ENCODE measurements at regions not wholly inside any gene's neighbourhood (a gene's known extent, or its start where the extent isn't known, plus 50 kb on each side); places are given as distances from the start of the nearest gene placed in this dataset.

GRCh38 chr12:19030180-19030579 lies 99.4 kb upstream of the PLEKHA5 start:
- intact Hi-C loops (cut with DNase I) = no loop called here
- no peak for TF ChIP-seq CTCF (IDR thresholded peaks at IDR 0.05)
- peaks cover 0 to under 1% of the 10 kb centered on the region in 2 donors for H3K4me1 ChIP-seq
- H3K27ac ChIP-seq = no peak overlapping the region
- ATAC-seq = no peak
- H3K4me3 ChIP-seq = no peak overlapping the region
- no peak for DNase-seq
- H3K9me3 ChIP-seq = peaks cover 0 to 11% of the 10 kb centered on the region in 2 donors
- no peaks in the 10 kb centered on the region for H3K36me3 ChIP-seq
- no peaks in the 10 kb centered on the region for H3K27me3 ChIP-seq

GRCh38 chr12:19030603-19031002 lies 98.9 kb upstream of the PLEKHA5 start:
- ATAC-seq = no peak
- intact Hi-C loops (cut with DNase I) = no loop called here
- no peaks in the 10 kb centered on the region for H3K36me3 ChIP-seq

GRCh38 chr12:19031032-19031431 lies 98.5 kb upstream of the PLEKHA5 start:
- ATAC-seq (peak; percentile 66), DNase-seq (no peak)
- TF ChIP-seq CTCF (IDR thresholded peaks at IDR 0.05) = no peak
- H3K4me3 ChIP-seq = no peak overlapping the region
- no peaks in the 10 kb centered on the region for H3K27me3 ChIP-seq
- H3K4me1 ChIP-seq = peaks cover 0 to 7% of the 10 kb centered on the region in 2 donors
- H3K9me3 ChIP-seq = peaks cover 0 to 11% of the 10 kb centered on the region in 2 donors
- intact Hi-C loops (cut with DNase I) = no loop called here
- H3K27ac ChIP-seq = no peak overlapping the region
- H3K36me3 ChIP-seq = no peaks in the 10 kb centered on the region

More at GRCh38 chr12:19030603-19031002, 98.9 kb upstream of the PLEKHA5 start:
- Histone ChIP-seq H3K9me3 (peaks cover 0 to 11% of the 10 kb centered on the region in 2 donors), H3K27ac (no peak overlapping the region), H3K27me3 (no peaks in the 10 kb centered on the region), H3K4me3 (no peak overlapping the region), H3K4me1 (peaks cover 0 to 4% of the 10 kb centered on the region in 2 donors)
- no peak for TF ChIP-seq CTCF (IDR thresholded peaks at IDR 0.05)
- DNase-seq = no peak

- Histone ChIP-seq H3K36me3 (no peaks in the 10 kb centered on the region), H3K27me3 (no peaks in the 10 kb centered on the region), H3K4me1 (peaks cover 0 to 8% of the 10 kb centered on the region in 2 donors), H3K27ac (no peak overlapping the region), H3K4me3 (no peak overlapping the region), H3K9me3 (peaks cover 0 to 11% of the 10 kb centered on the region in 2 donors)
- ATAC-seq (no peak), DNase-seq (no peak)
- intact Hi-C loops (cut with DNase I) = no loop called here
- TF ChIP-seq CTCF (IDR thresholded peaks at IDR 0.05) = no peak
Measured at GRCh38 chr12:19032826-19033225, 96.7 kb upstream of the PLEKHA5 start.

GRCh38 chr12:19033244-19033643 lies 96.3 kb upstream of the PLEKHA5 start:
- ATAC-seq = no peak
- TF ChIP-seq CTCF (IDR thresholded peaks at IDR 0.05) = no peak
- no peak for DNase-seq
- no peaks in the 10 kb centered on the region for H3K27me3 ChIP-seq
- no peak overlapping the region for H3K4me3 ChIP-seq
- peaks cover 0 to 8% of the 10 kb centered on the region in 2 donors for H3K4me1 ChIP-seq
- intact Hi-C loops (cut with DNase I) = no loop called here
- no peaks in the 10 kb centered on the region for H3K36me3 ChIP-seq
- peaks cover 0 to 11% of the 10 kb centered on the region in 2 donors for H3K9me3 ChIP-seq
- H3K27ac ChIP-seq = no peak overlapping the region
